Keratinocyte (primary cell): ENCODE measurements at regions not wholly inside any gene's neighbourhood (a gene's known extent, or its start where the extent isn't known, plus 50 kb on each side); places are given as distances from the start of the nearest gene placed in this dataset.

Experiments
- DNase-seq: peaks from one replicate; pipeline ENCODE4 v3.0.0-alpha.2; 2011; ENCODE audit warnings: low read depth, missing footprints, low spot score
- FAIRE-seq: peaks from 2 replicates; lab custom pipeline; 2011; peaks lifted over from hg19 to GRCh38; lab: Jason Lieb, UNC
- H2AFZ ChIP-seq: 2 replicates; pipeline ENCODE4 v1.6.0; 2012; ENCODE audit warnings: low read length, control low read depth, inconsistent platforms; ENCODE audit not compliant: control insufficient read depth
- H3K27ac ChIP-seq: 2 replicates; pipeline ENCODE4 v1.5.1; 2011; ENCODE audit warnings: low read length; ENCODE audit not compliant: control insufficient read depth, insufficient read depth
- H3K27me3 ChIP-seq: 3 replicates; pipeline ENCODE4 v1.6.0; 2011; ENCODE audit warnings: low read length; ENCODE audit not compliant: control insufficient read depth, insufficient read depth; ENCODE audit errors: extremely low read depth
- H3K36me3 ChIP-seq, 2 experiments: 2 replicates in 1 of 2; 3 replicates in 1 of 2; pipeline ENCODE4 v1.5.1; 2011; ENCODE audit warnings: low read length in 2 of 2, mild to moderate bottlenecking in 1 of 2; ENCODE audit not compliant: control insufficient read depth in 2 of 2, insufficient read depth in 2 of 2; ENCODE audit errors: extremely low read depth in 1 of 2
- H3K4me1 ChIP-seq: 3 replicates; pipeline ENCODE4 v1.5.1; 2011; ENCODE audit warnings: low read length; ENCODE audit not compliant: control insufficient read depth, insufficient read depth; ENCODE audit errors: extremely low read depth
- H3K4me2 ChIP-seq: 3 replicates; pipeline ENCODE4 v1.6.0; 2011; ENCODE audit warnings: low read depth, low read length; ENCODE audit not compliant: control insufficient read depth, insufficient read depth; ENCODE audit errors: extremely low read depth
- H3K4me3 ChIP-seq, 3 experiments: fragments of 200-600 bp in 1 of 3; sonication (generic) in 1 of 3; 2 replicates in 2 of 3; 3 replicates in 1 of 3; pipeline ENCODE4 v1.5.1; 2011 to 2016; ENCODE audit warnings: low read length in 3 of 3, mild to moderate bottlenecking in 3 of 3, control low read depth in 2 of 3, inconsistent platforms in 1 of 3, low read depth in 1 of 3, mixed read lengths in 1 of 3, mixed run types in 1 of 3, moderate library complexity in 1 of 3; ENCODE audit not compliant: control insufficient read depth in 2 of 3, insufficient read depth in 2 of 3; ENCODE audit errors: extremely low read depth in 1 of 3
- H3K79me2 ChIP-seq: 2 replicates; pipeline ENCODE4 v1.6.0; 2012; ENCODE audit warnings: low read length; ENCODE audit not compliant: control insufficient read depth, insufficient read depth
- H3K9ac ChIP-seq: 3 replicates; pipeline ENCODE4 v1.6.0; 2011; ENCODE audit warnings: low read length; ENCODE audit not compliant: control insufficient read depth, insufficient read depth; ENCODE audit errors: extremely low read depth
- H3K9me1 ChIP-seq: 3 replicates; pipeline ENCODE4 v1.6.0; 2011; ENCODE audit warnings: low read length; ENCODE audit not compliant: control insufficient read depth, insufficient read depth; ENCODE audit errors: extremely low read depth
- H3K9me3 ChIP-seq: 2 replicates; pipeline ENCODE4 v1.5.1; 2012; ENCODE audit warnings: low read depth, low read length; ENCODE audit not compliant: control insufficient read depth
- H4K20me1 ChIP-seq: 3 replicates; pipeline ENCODE4 v1.6.0; 2011; ENCODE audit warnings: low read length; ENCODE audit not compliant: control insufficient read depth, insufficient read depth; ENCODE audit errors: extremely low read depth
- CTCF ChIP-seq, 3 experiments: IDR thresholded peaks in 1 of 3; conservative IDR thresholded peaks in 1 of 3; optimal IDR thresholded peaks in 1 of 3; 2 replicates in 2 of 3; 3 replicates in 1 of 3; pipeline versions ENCODE3 to v1.5.1; 2011; ENCODE audit warnings: low read length in 3 of 3, mild to moderate bottlenecking in 3 of 3, moderate library complexity in 2 of 3, control low read depth in 1 of 3, inconsistent platforms in 1 of 3; ENCODE audit not compliant: insufficient read depth in 2 of 3; ENCODE audit errors: extremely low read depth in 1 of 3
- EZH2 ChIP-seq: IDR thresholded peaks from one replicate; pipeline ENCODE4 v1.6.1; 2012; ENCODE audit warnings: inconsistent platforms, mild to moderate bottlenecking, low read length, moderate library complexity
- dilution Hi-C: fragments of 300-500 bp; cut with MboI; formaldehyde crosslinking; loops from one replicate; pipeline ENCODE4 v1.7.0; 2020; ENCODE audit warnings: low sequenced_read_pairs; ENCODE audit not compliant: extremely low pct_ligation_motif_present

DNA sequence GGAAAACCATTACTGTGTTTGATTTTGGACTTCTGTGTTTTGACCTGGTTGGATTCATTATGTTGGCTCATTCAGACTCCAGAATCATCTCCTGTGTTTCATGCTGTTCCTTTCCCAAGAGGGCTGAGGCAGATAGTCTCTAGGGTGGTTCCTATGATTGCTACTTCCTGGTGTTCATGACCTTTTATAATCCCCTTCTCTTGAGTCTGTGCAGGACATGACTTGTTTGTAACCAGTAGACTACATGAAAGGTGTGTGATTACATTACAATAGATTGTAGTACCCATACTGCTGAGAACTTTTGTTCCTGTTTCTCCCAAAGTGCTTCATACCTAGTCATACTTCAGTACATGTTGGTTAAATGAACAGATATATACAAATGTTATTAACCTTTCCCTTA, 700.6 kb downstream of the METTL15 start:
- dilution Hi-C loops = no loop called here
- no peaks in the 10 kb centered on the region for H3K27me3 ChIP-seq
- H3K4me2 ChIP-seq = no peak overlapping the region
- no peaks in the 10 kb centered on the region for H3K79me2 ChIP-seq
- TF ChIP-seq CTCF (optimal IDR thresholded peaks at IDR 0.05 in 1 of 3, IDR thresholded peaks at IDR 0.05 in 1 of 3, conservative IDR thresholded peaks at IDR 0.05 in 1 of 3; ENCODE audit: extremely low read depth in 1 of 3, insufficient read depth in 2 of 3, low read length in 3 of 3) = no peak
- TF ChIP-seq EZH2 = no peak
- no peak overlapping the region for H2AFZ ChIP-seq
- no peak overlapping the region for H3K4me3 ChIP-seq
- FAIRE-seq (peak; percentile 5), DNase-seq (no peak)
- H3K4me1 ChIP-seq = no peaks in the 10 kb centered on the region
- no peaks in the 10 kb centered on the region for H3K9me1 ChIP-seq
- no peak overlapping the region for H3K27ac ChIP-seq
- no peak overlapping the region for H3K9ac ChIP-seq
- H3K36me3 ChIP-seq = no peaks in the 10 kb centered on the region
- H3K9me3 ChIP-seq = no peaks in the 10 kb centered on the region
- H4K20me1 ChIP-seq = no peaks in the 10 kb centered on the region

GRCh38 chr11:28799316-28799715, 691.1 kb downstream of the METTL15 start:
- H3K27me3 ChIP-seq = no peaks in the 10 kb centered on the region
- H3K9ac ChIP-seq = no peak overlapping the region
- H3K4me1 ChIP-seq = no peaks in the 10 kb centered on the region
- H3K4me2 ChIP-seq = no peak overlapping the region
- DNase-seq (no peak), FAIRE-seq (no peak)
- no peaks in the 10 kb centered on the region for H3K9me3 ChIP-seq
- no peaks in the 10 kb centered on the region for H3K9me1 ChIP-seq
- H4K20me1 ChIP-seq = no peaks in the 10 kb centered on the region
- no peak overlapping the region for H3K27ac ChIP-seq
- H3K79me2 ChIP-seq = no peaks in the 10 kb centered on the region
- H3K36me3 ChIP-seq = no peaks in the 10 kb centered on the region
- no peak overlapping the region for H3K4me3 ChIP-seq
- dilution Hi-C loops = no loop called here
- H2AFZ ChIP-seq = no peak overlapping the region
- TF ChIP-seq CTCF (optimal IDR thresholded peaks at IDR 0.05 in 1 of 3, IDR thresholded peaks at IDR 0.05 in 1 of 3, conservative IDR thresholded peaks at IDR 0.05 in 1 of 3; ENCODE audit: extremely low read depth in 1 of 3, insufficient read depth in 2 of 3, low read length in 3 of 3) (no peak), EZH2 (no peak)
